ENCODE measurements at regions not wholly inside any gene's neighbourhood (a gene's known extent, or its start where the extent isn't known, plus 50 kb on each side); places are given as distances from the start of the nearest gene placed in this dataset.

GRCh38 chr4:56575820-56576429 is 70.3 kb downstream of the ARL9 start:
- TF ChIP-seq, protein P1, sequence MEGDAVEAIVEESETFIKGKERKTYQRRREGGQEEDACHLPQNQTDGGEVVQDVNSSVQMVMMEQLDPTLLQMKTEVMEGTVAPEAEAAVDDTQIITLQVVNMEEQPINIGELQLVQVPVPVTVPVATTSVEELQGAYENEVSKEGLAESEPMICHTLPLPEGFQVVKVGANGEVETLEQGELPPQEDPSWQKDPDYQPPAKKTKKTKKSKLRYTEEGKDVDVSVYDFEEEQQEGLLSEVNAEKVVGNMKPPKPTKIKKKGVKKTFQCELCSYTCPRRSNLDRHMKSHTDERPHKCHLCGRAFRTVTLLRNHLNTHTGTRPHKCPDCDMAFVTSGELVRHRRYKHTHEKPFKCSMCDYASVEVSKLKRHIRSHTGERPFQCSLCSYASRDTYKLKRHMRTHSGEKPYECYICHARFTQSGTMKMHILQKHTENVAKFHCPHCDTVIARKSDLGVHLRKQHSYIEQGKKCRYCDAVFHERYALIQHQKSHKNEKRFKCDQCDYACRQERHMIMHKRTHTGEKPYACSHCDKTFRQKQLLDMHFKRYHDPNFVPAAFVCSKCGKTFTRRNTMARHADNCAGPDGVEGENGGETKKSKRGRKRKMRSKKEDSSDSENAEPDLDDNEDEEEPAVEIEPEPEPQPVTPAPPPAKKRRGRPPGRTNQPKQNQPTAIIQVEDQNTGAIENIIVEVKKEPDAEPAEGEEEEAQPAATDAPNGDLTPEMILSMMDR (conservative IDR thresholded peaks at IDR 0.05): peak; percentile 57
- TF ChIP-seq EZH2 (IDR thresholded peaks at IDR 0.05; ENCODE audit: low read depth): no peak
